ENCODE measurements at regions not wholly inside any gene's neighbourhood (a gene's known extent, or its start where the extent isn't known, plus 50 kb on each side); places are given as distances from the start of the nearest gene placed in this dataset.
"Not testable (repeated sequence)": the region's sequence is repeated elsewhere in the genome, so short reads cannot be mapped to it uniquely, and the experiment has no call there.

- H2AFZ ChIP-seq (ENCODE audit: low read length) = no peak overlapping the region
- H2BK120ac ChIP-seq (ENCODE audit: low read depth, low read length, poor library complexity, severe bottlenecking) = no peak overlapping the region
- H3K23ac ChIP-seq (ENCODE audit: insufficient read length, low read depth, low read length) = no peak overlapping the region
- H3K4me3 Mint-ChIP-seq = no peak overlapping the region
- H3K4me1 ChIP-seq (ENCODE audit: insufficient read depth, low read length) = no peaks in the 10 kb centered on the region; the same call in 1 of the 2 replicates
- H3K79me1 ChIP-seq (ENCODE audit: insufficient read depth, low read depth, low read length, poor library complexity, severe bottlenecking) = no peaks in the 10 kb centered on the region
- no peak overlapping the region for H2BK5ac ChIP-seq (ENCODE audit: insufficient read length, low read length)
- H2BK15ac ChIP-seq (ENCODE audit: low read depth, low read length) = no peak overlapping the region
- H3K56ac ChIP-seq (ENCODE audit: insufficient read length, low read depth, low read length) = no peak overlapping the region
- no peak overlapping the region for H3K27ac Mint-ChIP-seq
- no peaks in the 10 kb centered on the region for H3K27me3 ChIP-seq (ENCODE audit: insufficient read depth, low read length)
- no peak overlapping the region for H3K9ac ChIP-seq (ENCODE audit: extremely low read depth, insufficient read length, low read length)
- H3K18ac ChIP-seq (ENCODE audit: insufficient read length, low read depth, low read length) = no peak overlapping the region
- no peak overlapping the region for H2AK5ac ChIP-seq (ENCODE audit: insufficient read length, low read length)
- H3K4ac ChIP-seq (ENCODE audit: low read depth, low read length) = no peak overlapping the region
- H3K4me1 Mint-ChIP-seq = peaks cover 8% of the 10 kb centered on the region in 2 experiments
- no peaks in the 10 kb centered on the region for H3K9me3 ChIP-seq (ENCODE audit: control insufficient read depth, low read depth, low read length)
- H4K5ac ChIP-seq (ENCODE audit: insufficient read length, low read depth, low read length) = no peak overlapping the region
- no peak for DNase-seq
- H3K14ac ChIP-seq (ENCODE audit: insufficient read depth, low read length) = no peak overlapping the region
- H3K23me2 ChIP-seq (ENCODE audit: insufficient read length, low read depth, low read length, poor library complexity, severe bottlenecking) = no peaks in the 10 kb centered on the region
- WGBS (ENCODE audit: extremely low coverage, insufficient read length, low lambda C conversion rate) = no CpG with 5 or more reads among the region's 7 CpGs
- no peaks in the 10 kb centered on the region for H4K20me1 ChIP-seq (ENCODE audit: control insufficient read depth, insufficient read depth, insufficient read length)
- TF ChIP-seq CTCF (conservative IDR thresholded peaks at IDR 0.05) = no peak
- no peaks in the 10 kb centered on the region for H3K27me3 Mint-ChIP-seq (ENCODE audit: low read depth)
- no peaks in the 10 kb centered on the region for H3K36me3 Mint-ChIP-seq (ENCODE audit: insufficient read depth in 1 of 3, low read depth in 3 of 3)
- no peak overlapping the region for H3K27ac ChIP-seq (ENCODE audit: insufficient read length, low read depth, low read length)
- no peak overlapping the region for H4K8ac ChIP-seq (replicated peaks; ENCODE audit: insufficient read length, low read depth, low read length)
- no peak overlapping the region for H4K91ac ChIP-seq (ENCODE audit: insufficient read length, low read depth, low read length)
- H3K9me3 Mint-ChIP-seq = no peaks in the 10 kb centered on the region
- H3T11ph ChIP-seq (ENCODE audit: low read length) = no peak overlapping the region
- H3K4me2 ChIP-seq (ENCODE audit: insufficient read depth, insufficient read length, low read length) = no peak overlapping the region
- H2BK12ac ChIP-seq (ENCODE audit: insufficient read length, low read depth, low read length) = no peak overlapping the region
- H2BK20ac ChIP-seq (ENCODE audit: low read depth, low read length, poor library complexity, severe bottlenecking) = no peak overlapping the region
- no peaks in the 10 kb centered on the region for H3K79me2 ChIP-seq (ENCODE audit: insufficient read depth, low read length)
Measured at GRCh38 chr4:72706684-72707083, 137.7 kb upstream of the ADAMTS3 start.

- H4K8ac ChIP-seq (replicated peaks; ENCODE audit: insufficient read length, low read depth, low read length); H3K27me3 ChIP-seq (ENCODE audit: insufficient read depth, low read length); H3K4me1 Mint-ChIP-seq: not testable (repeated sequence)
Measured at GRCh38 chr4:72704925-72705640, 136.1 kb upstream of the ADAMTS3 start.

More at GRCh38 chr4:72704925-72705640, 136.1 kb upstream of the ADAMTS3 start:
- not testable (repeated sequence) for H3K9ac ChIP-seq (ENCODE audit: extremely low read depth, insufficient read length, low read length); H2BK12ac ChIP-seq (ENCODE audit: insufficient read length, low read depth, low read length); H3K23me2 ChIP-seq (ENCODE audit: insufficient read length, low read depth, low read length, poor library complexity, severe bottlenecking); H2AK5ac ChIP-seq (ENCODE audit: insufficient read length, low read length); H3K79me1 ChIP-seq (ENCODE audit: insufficient read depth, low read depth, low read length, poor library complexity, severe bottlenecking); H4K5ac ChIP-seq (ENCODE audit: insufficient read length, low read depth, low read length); H3K18ac ChIP-seq (ENCODE audit: insufficient read length, low read depth, low read length); H3K14ac ChIP-seq (ENCODE audit: insufficient read depth, low read length); H2BK15ac ChIP-seq (ENCODE audit: low read depth, low read length); H3K56ac ChIP-seq (ENCODE audit: insufficient read length, low read depth, low read length); H3K27me3 Mint-ChIP-seq (ENCODE audit: low read depth); H3K4me3 Mint-ChIP-seq; H3K4ac ChIP-seq (ENCODE audit: low read depth, low read length); H3K23ac ChIP-seq (ENCODE audit: insufficient read length, low read depth, low read length); H2BK20ac ChIP-seq (ENCODE audit: low read depth, low read length, poor library complexity, severe bottlenecking); H3T11ph ChIP-seq (ENCODE audit: low read length); H4K91ac ChIP-seq (ENCODE audit: insufficient read length, low read depth, low read length); H2BK5ac ChIP-seq (ENCODE audit: insufficient read length, low read length); H3K9me3 Mint-ChIP-seq; H3K27ac ChIP-seq (ENCODE audit: insufficient read length, low read depth, low read length); H3K36me3 Mint-ChIP-seq (ENCODE audit: insufficient read depth in 1 of 3, low read depth in 3 of 3); DNase-seq; H4K20me1 ChIP-seq (ENCODE audit: control insufficient read depth, insufficient read depth, insufficient read length); H2AFZ ChIP-seq (ENCODE audit: low read length); H3K27ac Mint-ChIP-seq; H3K9me3 ChIP-seq (ENCODE audit: control insufficient read depth, low read depth, low read length); H3K4me2 ChIP-seq (ENCODE audit: insufficient read depth, insufficient read length, low read length); H2BK120ac ChIP-seq (ENCODE audit: low read depth, low read length, poor library complexity, severe bottlenecking); H3K4me1 ChIP-seq (ENCODE audit: insufficient read depth, low read length); H3K79me2 ChIP-seq (ENCODE audit: insufficient read depth, low read length)
- no CpG with 5 or more reads among the region's 7 CpGs for WGBS (ENCODE audit: extremely low coverage, insufficient read length, low lambda C conversion rate)

Measured in H9 (cell line).